B cell (primary cell): ENCODE measurements at regions not wholly inside any gene's neighbourhood (a gene's known extent, or its start where the extent isn't known, plus 50 kb on each side); places are given as distances from the start of the nearest gene placed in this dataset.

Experiments
- ATAC-seq: fragments of 200-7000 bp; cut with Tn5 transposase; one replicate; pipeline ENCODE4 v1.10.0; 2021; ENCODE audit warnings: low read depth, mild to moderate bottlenecking, moderate number of reproducible peaks, moderate library complexity
- CTCF ChIA-PET: fragments of 350-600 bp; sonication (Branson Sonifier 250); formaldehyde crosslinking; loops from one replicate; lab custom pipeline; 2021; ENCODE audit warnings: antibody characterized with exemption, inconsistent platforms; lab: Charles Lee
- POLR2A ChIA-PET: fragments of 350-600 bp; sonication (Branson Sonifier 250); formaldehyde crosslinking; loops from one replicate; lab custom pipeline; 2021; ENCODE audit warnings: antibody characterized with exemption; lab: Charles Lee
- DNase-seq: peaks from one replicate; pipeline ENCODE4 v3.0.0; 2013
- H2AFZ ChIP-seq: 2 replicates; pipeline ENCODE4 v1.6.1; 2012; ENCODE audit warnings: mild to moderate bottlenecking, low read depth, low read length; ENCODE audit not compliant: insufficient read depth, poor library complexity, severe bottlenecking
- H3K27ac ChIP-seq, 2 donors: 1 replicate in 1 of 2; 2 replicates in 1 of 2; pipeline ENCODE4 v1.5.1; 2012 to 2013; ENCODE audit warnings: low read length in 2 of 2, mild to moderate bottlenecking in 2 of 2, moderate library complexity in 1 of 2
- H3K27me3 ChIP-seq, 4 experiments: fragments of 200-600 bp in 1 of 4; sonication (generic) in 1 of 4; replicated peaks in 1 of 4; 1 replicate in 2 of 4; 2 replicates in 2 of 4; pipeline versions ENCODE4 v1.6.1 to v1.7.0; 2013 to 2016; ENCODE audit warnings: low read length in 3 of 4, mild to moderate bottlenecking in 2 of 4, mixed read lengths in 1 of 4, moderate library complexity in 1 of 4; ENCODE audit not compliant: insufficient read depth in 4 of 4, control insufficient read depth in 3 of 4; ENCODE audit errors: control extremely low read depth in 1 of 4
- H3K36me3 ChIP-seq, 2 experiments: replicated peaks in 1 of 2; 1 replicate in 1 of 2; 2 replicates in 1 of 2; pipeline versions ENCODE4 v1.6.1 to v1.7.1; 2013; ENCODE audit warnings: low read length in 1 of 2; ENCODE audit not compliant: insufficient read depth in 2 of 2, control insufficient read depth in 1 of 2; ENCODE audit errors: control extremely low read depth in 1 of 2, extremely low read depth in 1 of 2
- H3K4me1 ChIP-seq, 2 donors: fragments of 200-600 bp in 1 of 2; sonication (generic) in 1 of 2; 1 replicate in 1 of 2; 2 replicates in 1 of 2; pipeline versions ENCODE4 v1.5.1 to v1.6.1; 2013 to 2017; ENCODE audit warnings: low read length in 2 of 2; ENCODE audit not compliant: control insufficient read depth in 2 of 2, insufficient read depth in 2 of 2
- H3K4me2 ChIP-seq: replicated peaks from 2 replicates; pipeline ENCODE3; 2012; ENCODE audit warnings: mild to moderate bottlenecking, low read depth, low read length; ENCODE audit not compliant: poor library complexity, severe bottlenecking
- H3K4me3 ChIP-seq, 5 experiments: fragments of 200-600 bp in 1 of 5; sonication (generic) in 1 of 5; 1 replicate in 3 of 5; 2 replicates in 2 of 5; pipeline versions ENCODE4 v1.5.1 to v1.7.0; 2011 to 2016; ENCODE audit warnings: low read length in 4 of 5, mild to moderate bottlenecking in 4 of 5, low read depth in 2 of 5, control low read depth in 1 of 5, moderate library complexity in 1 of 5; ENCODE audit not compliant: insufficient read depth in 1 of 5; ENCODE audit errors: control extremely low read depth in 1 of 5, extremely low read depth in 1 of 5
- H3K79me2 ChIP-seq: fragments of 200-600 bp; sonication (generic); one replicate; pipeline ENCODE4 v1.6.0; 2016; ENCODE audit warnings: low read length; ENCODE audit not compliant: control insufficient read depth, insufficient read depth
- H3K9ac ChIP-seq: fragments of 200-600 bp; sonication (generic); 2 replicates; pipeline ENCODE4 v1.6.1; 2017; ENCODE audit warnings: mild to moderate bottlenecking, low read length, moderate library complexity
- H3K9me3 ChIP-seq, 3 donors: one replicate each; pipeline versions ENCODE4 v1.6.1 to v1.7.1; 2013; ENCODE audit warnings: low read length in 2 of 3; ENCODE audit not compliant: control insufficient read depth in 2 of 3, insufficient read depth in 1 of 3; ENCODE audit errors: control extremely low read depth in 1 of 3
- H4K20me1 ChIP-seq: 2 replicates; pipeline ENCODE4 v1.6.0; 2012; ENCODE audit warnings: mild to moderate bottlenecking, low read length; ENCODE audit not compliant: insufficient read depth, control insufficient read depth, poor library complexity, severe bottlenecking
- H3K27ac Mint-ChIP-seq: one replicate; pipeline ENCODE4 v1.8.0; 2021; ENCODE audit warnings: mixed read lengths
- H3K27me3 Mint-ChIP-seq: one replicate; pipeline ENCODE4 v1.8.0; 2021; ENCODE audit warnings: mixed read lengths
- H3K4me1 Mint-ChIP-seq: one replicate; pipeline ENCODE4 v1.8.0; 2021; ENCODE audit warnings: mixed read lengths
- H3K4me3 Mint-ChIP-seq: one replicate; pipeline ENCODE4 v1.8.0; 2021; ENCODE audit warnings: mixed read lengths
- H3K9me3 Mint-ChIP-seq: one replicate; pipeline ENCODE4 v1.8.0; 2022; ENCODE audit warnings: mixed read lengths; ENCODE audit not compliant: insufficient read depth
- EZH2 ChIP-seq: IDR thresholded peaks from 2 replicates; pipeline ENCODE4 v1.6.1; 2012; ENCODE audit warnings: borderline replicate concordance, low read depth, mild to moderate bottlenecking, moderate library complexity, low read length; ENCODE audit not compliant: insufficient read depth, poor library complexity, severe bottlenecking
- WGBS: methylation state at CpG from one replicate; pipeline ENCODE4 v1.1.5; 2013; ENCODE audit warnings: missing lambda C conversion rate; ENCODE audit not compliant: insufficient coverage; 5-methylcytosine and 5-hydroxymethylcytosine counted together
- intact Hi-C: fragments of 100-400 bp; cut with micrococcal nuclease; formaldehyde crosslinking; loops from one replicate; pipeline ENCODE4 v1.10.0; 2022
- TF ChIP-seq, protein P1 (sequence below): fragments of 200-600 bp; IDR thresholded peaks from one replicate; pipeline ENCODE4 v1.8.0; 2022; ENCODE audit warnings: antibody characterized with exemption, mild to moderate bottlenecking

DNA sequence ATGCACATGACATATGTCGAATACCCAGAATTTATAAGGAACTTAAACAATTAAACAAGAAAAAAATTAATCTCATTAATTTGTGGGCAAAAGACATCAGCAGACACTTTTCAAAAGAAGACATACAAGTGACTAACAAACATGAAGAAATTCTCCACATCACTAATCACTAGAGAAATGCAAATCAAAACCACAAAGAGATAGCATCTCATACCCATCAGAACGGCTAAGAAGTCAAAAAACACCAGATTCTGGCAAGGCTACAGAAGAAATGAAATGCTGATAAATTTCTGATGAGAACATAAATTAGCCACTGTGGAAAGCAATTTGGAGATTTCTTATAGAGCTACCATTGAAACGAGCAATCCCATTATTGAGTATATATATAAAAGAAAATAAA is 210.6 kb upstream of the LUZP2 start:
- intact Hi-C loops: no loop called here
- Histone ChIP-seq H3K36me3 (no peaks in the 10 kb centered on the region), H3K9ac (no peak overlapping the region), H4K20me1 (no peaks in the 10 kb centered on the region), H3K27me3 (no peaks in the 10 kb centered on the region), H3K27ac (no peak overlapping the region), H3K4me2 (no peak overlapping the region), H3K4me1 (no peaks in the 10 kb centered on the region), H3K4me3 (no peak overlapping the region), H3K9me3 (no peaks in the 10 kb centered on the region), H2AFZ (no peak overlapping the region), H3K79me2 (no peaks in the 10 kb centered on the region)
- Mint-ChIP-seq H3K27ac (no peak overlapping the region), H3K27me3 (no peaks in the 10 kb centered on the region), H3K4me1 (no peaks in the 10 kb centered on the region), H3K9me3 (peaks cover 4% of the 10 kb centered on the region), H3K4me3 (no peak overlapping the region)
- ChIA-PET CTCF (no interaction called here), POLR2A (no interaction called here)
- DNase-seq: no peak
- TF ChIP-seq EZH2: no peak
- TF ChIP-seq, protein P1, sequence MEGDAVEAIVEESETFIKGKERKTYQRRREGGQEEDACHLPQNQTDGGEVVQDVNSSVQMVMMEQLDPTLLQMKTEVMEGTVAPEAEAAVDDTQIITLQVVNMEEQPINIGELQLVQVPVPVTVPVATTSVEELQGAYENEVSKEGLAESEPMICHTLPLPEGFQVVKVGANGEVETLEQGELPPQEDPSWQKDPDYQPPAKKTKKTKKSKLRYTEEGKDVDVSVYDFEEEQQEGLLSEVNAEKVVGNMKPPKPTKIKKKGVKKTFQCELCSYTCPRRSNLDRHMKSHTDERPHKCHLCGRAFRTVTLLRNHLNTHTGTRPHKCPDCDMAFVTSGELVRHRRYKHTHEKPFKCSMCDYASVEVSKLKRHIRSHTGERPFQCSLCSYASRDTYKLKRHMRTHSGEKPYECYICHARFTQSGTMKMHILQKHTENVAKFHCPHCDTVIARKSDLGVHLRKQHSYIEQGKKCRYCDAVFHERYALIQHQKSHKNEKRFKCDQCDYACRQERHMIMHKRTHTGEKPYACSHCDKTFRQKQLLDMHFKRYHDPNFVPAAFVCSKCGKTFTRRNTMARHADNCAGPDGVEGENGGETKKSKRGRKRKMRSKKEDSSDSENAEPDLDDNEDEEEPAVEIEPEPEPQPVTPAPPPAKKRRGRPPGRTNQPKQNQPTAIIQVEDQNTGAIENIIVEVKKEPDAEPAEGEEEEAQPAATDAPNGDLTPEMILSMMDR: no peak
- WGBS: no CpG with 5 or more reads among the region's 3 CpGs
- ATAC-seq: no peak

DNA sequence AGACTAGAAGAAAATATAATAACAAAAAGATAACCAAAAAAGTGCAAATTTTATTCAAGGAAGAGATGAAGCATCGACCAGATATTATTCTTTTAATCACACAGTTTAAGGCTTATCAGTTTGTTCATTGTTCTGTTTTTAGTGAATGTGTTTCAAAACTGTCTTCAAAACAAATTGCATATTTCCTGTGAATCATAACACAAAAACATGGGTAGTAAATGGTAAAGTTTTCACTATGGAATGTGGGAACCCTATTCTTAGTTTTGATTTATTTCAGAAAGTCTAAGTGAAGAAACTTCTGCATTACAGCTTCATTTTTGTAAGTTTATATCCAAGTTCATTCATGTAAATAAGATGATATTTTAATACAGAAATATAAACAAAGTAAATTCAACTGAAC is 207.6 kb upstream of the LUZP2 start:
- no peaks in the 10 kb centered on the region for H3K36me3 ChIP-seq
- H3K4me2 ChIP-seq: no peak overlapping the region
- H3K79me2 ChIP-seq: no peaks in the 10 kb centered on the region
- peaks cover 4% of the 10 kb centered on the region for H3K9me3 Mint-ChIP-seq
- ATAC-seq: no peak
- no peaks in the 10 kb centered on the region for H3K4me1 ChIP-seq
- POLR2A ChIA-PET: no interaction called here
- DNase-seq: no peak
- H3K4me3 Mint-ChIP-seq: no peak overlapping the region
- no peak overlapping the region for H3K9ac ChIP-seq
- TF ChIP-seq, protein P1: no peak
- TF ChIP-seq EZH2: no peak
- H3K27me3 ChIP-seq: no peaks in the 10 kb centered on the region
- WGBS: no CpG with 5 or more reads among the region's 1 CpG
- no peak overlapping the region for H2AFZ ChIP-seq
- no peaks in the 10 kb centered on the region for H3K4me1 Mint-ChIP-seq
- no peak overlapping the region for H3K27ac ChIP-seq
- H3K9me3 ChIP-seq: no peaks in the 10 kb centered on the region
- H3K4me3 ChIP-seq: no peak overlapping the region
- intact Hi-C loops: no loop called here
- CTCF ChIA-PET: no interaction called here
- H4K20me1 ChIP-seq: no peaks in the 10 kb centered on the region
- no peak overlapping the region for H3K27ac Mint-ChIP-seq
- H3K27me3 Mint-ChIP-seq: no peaks in the 10 kb centered on the region
